Activated B cell treated with CpG ODN at 0.5 μM for 24 hours (primary cell): ENCODE measurements at regions not wholly inside any gene's neighbourhood (a gene's known extent, or its start where the extent isn't known, plus 50 kb on each side); places are given as distances from the start of the nearest gene placed in this dataset.
"Not testable (repeated sequence)": the region's sequence is repeated elsewhere in the genome, so short reads cannot be mapped to it uniquely, and the experiment has no call there.

Experiments
- ATAC-seq: fragments of 200-7000 bp; cut with Tn5 transposase; one replicate; pipeline ENCODE4 v1.10.0; 2021; ENCODE audit warnings: low read depth, mild to moderate bottlenecking, moderate library complexity
- CTCF ChIA-PET: fragments of 350-600 bp; sonication (Branson Sonifier 250); formaldehyde crosslinking; loops from one replicate; lab custom pipeline; 2021; ENCODE audit warnings: antibody characterized with exemption; lab: Charles Lee
- POLR2A ChIA-PET: fragments of 350-600 bp; sonication (Branson Sonifier 250); formaldehyde crosslinking; loops from one replicate; lab custom pipeline; 2021; ENCODE audit warnings: antibody characterized with exemption; lab: Charles Lee
- DNase-seq: peaks from one replicate; pipeline ENCODE4 v3.0.0; 2022
- H3K27ac Mint-ChIP-seq: one replicate; pipeline ENCODE4 v1.8.0; 2020; ENCODE audit warnings: mixed read lengths
- H3K27me3 Mint-ChIP-seq: one replicate; pipeline ENCODE4 v1.8.0; 2021; ENCODE audit warnings: mixed read lengths
- H3K36me3 Mint-ChIP-seq: one replicate; pipeline ENCODE4 v1.8.0; 2021; ENCODE audit warnings: low read depth, mixed read lengths
- H3K4me1 Mint-ChIP-seq: one replicate; pipeline ENCODE4 v1.8.0; 2021; ENCODE audit warnings: mixed read lengths
- H3K4me3 Mint-ChIP-seq: one replicate; pipeline ENCODE4 v1.8.0; 2020; ENCODE audit warnings: mild to moderate bottlenecking, mixed read lengths
- H3K9me3 Mint-ChIP-seq: one replicate; pipeline ENCODE4 v1.8.0; 2020; ENCODE audit warnings: mixed read lengths
- intact Hi-C: fragments of 100-400 bp; cut with micrococcal nuclease; formaldehyde crosslinking; loops from one replicate; pipeline ENCODE4 v1.15.1; 2024
- TF ChIP-seq, protein P1 (sequence below): fragments of 200-600 bp; IDR thresholded peaks from one replicate; pipeline ENCODE4 v1.8.0; 2022; ENCODE audit warnings: antibody characterized with exemption, mild to moderate bottlenecking

DNA sequence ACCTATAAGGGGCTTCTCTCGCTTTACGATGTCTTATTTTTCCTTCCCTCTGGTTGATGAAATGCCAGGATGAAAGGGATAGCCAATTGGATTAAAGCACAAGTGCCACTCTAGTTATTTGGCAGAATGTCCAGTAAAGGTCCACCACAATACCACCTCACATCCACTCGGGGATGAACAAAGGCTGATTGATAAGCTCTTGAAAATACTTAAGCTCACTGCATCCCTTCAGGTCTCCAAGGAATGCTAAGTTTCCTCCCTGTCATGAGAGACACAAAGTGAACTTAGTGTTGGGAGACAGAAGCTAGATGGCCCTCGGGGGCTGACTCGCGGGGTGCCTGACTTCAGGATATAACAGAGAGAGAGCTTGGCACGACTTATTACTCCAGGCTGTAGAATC is 185.9 kb upstream of the ZNF644 start:
- DNase-seq, H3K9me3 Mint-ChIP-seq, H3K4me1 Mint-ChIP-seq, H3K27ac Mint-ChIP-seq, H3K4me3 Mint-ChIP-seq, H3K36me3 Mint-ChIP-seq, CTCF ChIA-PET, ATAC-seq, POLR2A ChIA-PET, H3K27me3 Mint-ChIP-seq, intact Hi-C loops: not testable (repeated sequence)

DNA sequence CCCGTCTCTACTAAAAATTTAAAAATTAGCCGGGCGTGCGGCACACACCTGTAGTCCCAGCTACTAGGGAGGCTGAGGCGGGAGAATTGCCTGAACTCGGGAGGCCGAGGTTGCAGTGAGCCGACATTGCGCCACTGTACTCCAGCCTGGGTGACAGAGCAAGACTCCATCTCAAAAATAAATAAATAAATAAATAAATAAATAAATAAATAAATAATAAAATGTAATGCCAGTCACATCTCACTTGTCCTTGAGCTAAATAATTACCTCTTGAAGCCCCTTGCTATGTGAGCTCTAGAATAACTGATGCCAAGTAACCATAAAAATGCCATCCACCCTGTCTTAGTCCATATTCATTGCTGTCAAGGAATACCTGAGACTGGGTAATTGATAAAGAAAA is 182.3 kb upstream of the ZNF644 start:
- POLR2A ChIA-PET, H3K27ac Mint-ChIP-seq, intact Hi-C loops, H3K27me3 Mint-ChIP-seq, DNase-seq, H3K4me3 Mint-ChIP-seq, H3K4me1 Mint-ChIP-seq, ATAC-seq, H3K36me3 Mint-ChIP-seq, H3K9me3 Mint-ChIP-seq, CTCF ChIA-PET: not testable (repeated sequence)

DNA sequence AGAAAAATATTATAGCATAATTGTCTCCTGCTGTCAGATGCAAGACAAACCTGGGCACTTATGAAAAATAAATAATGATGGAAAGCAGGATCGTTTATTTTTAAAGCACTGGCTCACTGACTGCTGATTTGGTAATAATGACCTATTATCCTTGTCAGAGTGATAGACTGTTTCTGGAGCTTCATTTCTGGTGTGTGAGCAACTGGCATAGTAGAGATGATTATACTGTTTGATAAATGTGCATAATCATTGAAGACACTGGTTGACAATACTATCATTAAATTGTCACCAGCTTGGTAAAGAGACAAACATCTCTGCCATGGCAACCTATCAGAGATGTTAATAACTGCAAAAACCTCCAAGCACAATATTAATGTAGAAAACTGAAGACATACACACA is 179.9 kb upstream of the ZNF644 start:
- Mint-ChIP-seq H3K27me3 (peaks cover 6% of the 10 kb centered on the region), H3K4me3 (no peak overlapping the region), H3K9me3 (no peaks in the 10 kb centered on the region), H3K36me3 (no peaks in the 10 kb centered on the region), H3K27ac (no peak overlapping the region), H3K4me1 (no peaks in the 10 kb centered on the region)
- TF ChIP-seq, protein P1, sequence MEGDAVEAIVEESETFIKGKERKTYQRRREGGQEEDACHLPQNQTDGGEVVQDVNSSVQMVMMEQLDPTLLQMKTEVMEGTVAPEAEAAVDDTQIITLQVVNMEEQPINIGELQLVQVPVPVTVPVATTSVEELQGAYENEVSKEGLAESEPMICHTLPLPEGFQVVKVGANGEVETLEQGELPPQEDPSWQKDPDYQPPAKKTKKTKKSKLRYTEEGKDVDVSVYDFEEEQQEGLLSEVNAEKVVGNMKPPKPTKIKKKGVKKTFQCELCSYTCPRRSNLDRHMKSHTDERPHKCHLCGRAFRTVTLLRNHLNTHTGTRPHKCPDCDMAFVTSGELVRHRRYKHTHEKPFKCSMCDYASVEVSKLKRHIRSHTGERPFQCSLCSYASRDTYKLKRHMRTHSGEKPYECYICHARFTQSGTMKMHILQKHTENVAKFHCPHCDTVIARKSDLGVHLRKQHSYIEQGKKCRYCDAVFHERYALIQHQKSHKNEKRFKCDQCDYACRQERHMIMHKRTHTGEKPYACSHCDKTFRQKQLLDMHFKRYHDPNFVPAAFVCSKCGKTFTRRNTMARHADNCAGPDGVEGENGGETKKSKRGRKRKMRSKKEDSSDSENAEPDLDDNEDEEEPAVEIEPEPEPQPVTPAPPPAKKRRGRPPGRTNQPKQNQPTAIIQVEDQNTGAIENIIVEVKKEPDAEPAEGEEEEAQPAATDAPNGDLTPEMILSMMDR = no peak
- ChIA-PET POLR2A (no interaction called here), CTCF (no interaction called here)
- DNase-seq (no peak), ATAC-seq (no peak)
- intact Hi-C loops = no loop called here

DNA sequence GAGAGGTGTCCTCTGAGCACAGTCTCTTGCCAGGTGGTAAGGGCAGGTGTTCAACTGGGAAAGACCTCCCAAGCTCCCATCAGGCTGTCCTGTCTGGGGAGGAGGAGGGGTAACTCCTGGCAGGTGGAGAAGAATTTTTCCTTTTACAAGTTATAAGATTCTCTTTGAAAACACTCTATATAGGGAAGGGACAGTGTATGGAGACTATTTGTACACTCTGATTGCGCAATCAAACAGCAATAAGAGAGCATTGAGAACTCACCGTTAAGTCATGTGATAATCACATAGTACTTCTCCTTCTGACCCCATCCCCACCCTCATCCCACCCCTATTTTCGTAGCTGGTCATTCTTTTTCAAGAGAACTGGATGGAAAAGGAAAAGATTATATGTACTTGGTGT is 179.3 kb upstream of the ZNF644 start:
- no peak for DNase-seq
- H3K27me3 Mint-ChIP-seq = peaks cover 6% of the 10 kb centered on the region
- TF ChIP-seq, protein P1 = no peak
- ChIA-PET POLR2A (no interaction called here), CTCF (no interaction called here)
- H3K27ac Mint-ChIP-seq = no peak overlapping the region
- H3K9me3 Mint-ChIP-seq = no peaks in the 10 kb centered on the region
- intact Hi-C loops = no loop called here
- no peaks in the 10 kb centered on the region for H3K36me3 Mint-ChIP-seq
- no peak for ATAC-seq
- H3K4me3 Mint-ChIP-seq = no peak overlapping the region
- no peaks in the 10 kb centered on the region for H3K4me1 Mint-ChIP-seq

DNA sequence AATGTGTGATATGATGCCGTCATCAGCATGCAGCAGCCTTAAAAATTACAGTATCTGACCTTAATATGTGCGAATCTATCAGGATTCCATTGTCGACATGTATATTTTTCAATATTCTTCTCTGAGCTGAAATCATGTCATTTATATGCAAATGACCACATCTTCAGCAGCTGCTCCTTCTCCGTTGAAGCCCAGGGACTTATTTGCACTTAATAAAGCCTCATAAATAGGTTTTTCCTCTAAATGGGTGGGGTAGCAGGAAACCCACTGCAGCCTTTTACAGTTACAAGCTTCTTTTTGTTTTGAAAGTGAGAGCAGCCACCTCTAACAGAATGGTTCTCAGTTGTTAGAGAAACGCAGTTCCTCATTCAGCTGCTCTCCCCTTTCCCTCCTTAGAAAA is 178.8 kb upstream of the ZNF644 start:
- Mint-ChIP-seq H3K9me3 (no peaks in the 10 kb centered on the region), H3K4me1 (no peaks in the 10 kb centered on the region), H3K27me3 (peaks cover 7% of the 10 kb centered on the region), H3K4me3 (no peak overlapping the region), H3K36me3 (no peaks in the 10 kb centered on the region), H3K27ac (no peak overlapping the region)
- DNase-seq (no peak), ATAC-seq (no peak)
- ChIA-PET CTCF (no interaction called here), POLR2A (no interaction called here)
- TF ChIP-seq, protein P1 = no peak
- intact Hi-C loops = no loop called here

DNA sequence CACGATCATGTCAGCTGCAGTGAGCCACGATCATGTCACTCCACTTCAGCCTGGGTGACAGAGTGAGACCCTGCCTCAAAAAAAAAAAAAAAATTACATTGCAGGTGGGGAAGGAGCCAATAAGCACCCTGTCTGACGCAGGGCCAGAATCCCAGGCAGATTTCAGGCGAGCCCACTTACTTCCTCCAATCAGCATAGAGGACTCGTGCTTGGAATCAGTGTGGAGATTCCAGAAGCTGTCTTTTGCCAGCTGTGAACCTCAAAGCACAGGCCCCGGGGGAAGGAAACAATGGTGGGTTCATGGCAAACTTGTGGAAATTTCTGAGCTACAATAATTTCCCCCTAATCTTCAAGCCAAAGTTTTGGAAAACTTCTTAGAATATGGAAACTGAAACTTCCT is 178.2 kb upstream of the ZNF644 start:
- intact Hi-C loops = no loop called here
- Mint-ChIP-seq H3K36me3 (no peaks in the 10 kb centered on the region), H3K9me3 (no peaks in the 10 kb centered on the region), H3K4me3 (no peak overlapping the region), H3K27me3 (peaks cover 7% of the 10 kb centered on the region), H3K27ac (no peak overlapping the region), H3K4me1 (no peaks in the 10 kb centered on the region)
- DNase-seq = no peak
- ChIA-PET CTCF (no interaction called here), POLR2A (no interaction called here)
- ATAC-seq = no peak
- TF ChIP-seq, protein P1 = no peak
